ENCODE measurements at regions not wholly inside any gene's neighbourhood (a gene's known extent, or its start where the extent isn't known, plus 50 kb on each side); places are given as distances from the start of the nearest gene placed in this dataset.

DNA sequence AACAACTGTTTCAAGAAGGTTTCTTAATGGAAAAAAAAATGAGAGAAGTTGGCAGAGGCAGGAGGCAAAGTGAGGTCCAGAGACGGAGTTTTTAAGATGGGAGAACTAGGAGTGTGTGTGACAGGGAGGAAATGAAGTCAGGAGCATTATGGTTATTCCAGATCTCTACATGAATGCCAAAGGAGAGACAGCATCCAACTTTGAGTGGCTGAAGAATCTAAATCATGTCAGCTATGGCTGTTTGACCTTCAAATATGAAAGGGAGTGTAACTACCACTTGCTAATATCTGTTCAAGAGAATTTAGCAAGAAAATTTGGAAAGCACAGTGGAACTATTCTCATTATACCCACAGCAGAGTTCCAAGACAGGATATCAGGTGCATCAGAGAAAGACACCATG, 81.2 kb upstream of the CCBE1 start:
- no peak for TF ChIP-seq CTCF (conservative IDR thresholded peaks at IDR 0.05)
- TF ChIP-seq ZFX (IDR thresholded peaks at IDR 0.05), result no peak

Data from C4-2B (cell line).